22Rv1 (cell line): ENCODE measurements at regions not wholly inside any gene's neighbourhood (a gene's known extent, or its start where the extent isn't known, plus 50 kb on each side); places are given as distances from the start of the nearest gene placed in this dataset.

Source experiments
- H3K27ac ChIP-seq: fragments of 450-650 bp; 2 replicates; pipeline ENCODE4 v1.5.1; 2017
- CTCF ChIP-seq: fragments of 450-650 bp; IDR thresholded peaks from 2 replicates; pipeline ENCODE4 v1.5.1; 2017; ENCODE audit warnings: mild to moderate bottlenecking
- ZFX ChIP-seq: fragments of 450-650 bp; IDR thresholded peaks from 2 replicates; pipeline ENCODE4 v1.6.1; 2017; ENCODE audit warnings: antibody characterized with exemption, borderline replicate concordance

- TF ChIP-seq CTCF (no peak), ZFX (no peak)
- H3K27ac ChIP-seq: no peak overlapping the region
Measured at GRCh38 chr6:21995318-21995717, 301.5 kb downstream of the PRL start.

- no peak overlapping the region for H3K27ac ChIP-seq
- TF ChIP-seq ZFX (no peak), CTCF (no peak)
Measured at GRCh38 chr6:21996425-21997118, 300.3 kb downstream of the PRL start.

GRCh38 chr6:21997119-21998037 is 299.5 kb downstream of the PRL start:
- TF ChIP-seq ZFX (no peak), CTCF (no peak)
- H3K27ac ChIP-seq: no peak overlapping the region

GRCh38 chr6:21998582-21998981 is 298.3 kb downstream of the PRL start:
- TF ChIP-seq CTCF: no peak

GRCh38 chr6:21999012-21999528 is 297.8 kb downstream of the PRL start:
- no peak overlapping the region for H3K27ac ChIP-seq
- TF ChIP-seq ZFX: no peak
- no peak for TF ChIP-seq CTCF

More at GRCh38 chr6:21998582-21998981, 298.3 kb downstream of the PRL start:
- no peak overlapping the region for H3K27ac ChIP-seq

GRCh38 chr6:21999741-22000140 is 297.1 kb downstream of the PRL start:
- TF ChIP-seq CTCF (no peak), ZFX (no peak)
- no peak overlapping the region for H3K27ac ChIP-seq
